ES-I3 (cell line): ENCODE measurements at regions not wholly inside any gene's neighbourhood (a gene's known extent, or its start where the extent isn't known, plus 50 kb on each side); places are given as distances from the start of the nearest gene placed in this dataset.
"Not testable (repeated sequence)": the region's sequence is repeated elsewhere in the genome, so short reads cannot be mapped to it uniquely, and the experiment has no call there.

ENCODE experiments used
- H3K36me3 ChIP-seq: 2 replicates; pipeline ENCODE4 v1.6.1; 2013; ENCODE audit warnings: mild to moderate bottlenecking, low read length, control low read depth, moderate library complexity; ENCODE audit not compliant: insufficient read depth
- H3K4me1 ChIP-seq: 2 replicates; pipeline ENCODE4 v1.6.1; 2013; ENCODE audit warnings: mild to moderate bottlenecking, control low read depth, low read length; ENCODE audit not compliant: insufficient read depth
- H3K9ac ChIP-seq: 2 replicates; pipeline ENCODE4 v1.6.1; 2013; ENCODE audit warnings: low read depth, mild to moderate bottlenecking, low read length, moderate library complexity
- H3K9me3 ChIP-seq: 2 replicates; pipeline ENCODE4 v1.6.1; 2013; ENCODE audit warnings: mild to moderate bottlenecking, low read length, moderate library complexity; ENCODE audit not compliant: control insufficient read depth, insufficient read depth

DNA sequence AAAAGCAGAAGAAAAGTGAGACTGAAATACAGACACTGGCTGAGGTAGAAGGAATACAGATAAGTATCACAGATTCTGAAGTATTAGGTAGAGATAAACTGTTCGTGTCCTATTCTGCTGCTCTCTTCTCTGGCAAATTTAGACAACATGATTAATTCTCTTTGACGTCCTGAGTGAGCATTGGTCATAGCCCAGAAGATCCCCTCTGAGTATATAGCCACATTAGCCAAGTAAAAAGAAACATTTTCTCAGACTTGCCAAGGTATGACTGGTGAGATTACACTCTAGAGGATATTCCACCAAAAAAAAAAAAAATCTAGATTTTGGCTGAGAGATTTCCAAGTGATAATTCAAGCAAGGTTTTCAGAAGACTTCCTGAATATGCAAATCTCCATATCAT lies 111.4 kb upstream of the ALCAM start:
- no peaks in the 10 kb centered on the region for H3K9me3 ChIP-seq
- no peak overlapping the region for H3K9ac ChIP-seq
- peaks cover 11% of the 10 kb centered on the region; the same call in 1 of the 2 replicates for H3K4me1 ChIP-seq
- no peaks in the 10 kb centered on the region for H3K36me3 ChIP-seq

DNA sequence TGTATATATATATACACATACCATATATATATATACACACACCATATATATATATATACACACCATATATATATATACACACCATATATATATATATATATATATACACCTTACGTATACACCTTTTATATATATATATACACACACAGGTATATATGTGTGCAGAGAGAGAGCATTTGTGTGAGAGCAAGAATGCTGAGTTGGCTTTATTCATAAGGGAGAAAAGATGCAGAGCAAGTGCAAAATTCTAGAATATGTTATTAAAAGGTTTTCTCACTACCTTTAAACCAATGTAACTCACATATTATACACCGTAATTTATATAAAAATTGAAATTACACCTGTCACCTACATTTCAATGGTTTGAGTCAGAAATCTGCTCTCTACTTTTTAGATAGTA lies 107.2 kb upstream of the ALCAM start:
- Histone ChIP-seq H3K4me1 (peaks cover under 1% of the 10 kb centered on the region; the same call in 1 of the 2 replicates), H3K9ac (no peak overlapping the region), H3K36me3 (no peaks in the 10 kb centered on the region), H3K9me3 (no peaks in the 10 kb centered on the region)

DNA sequence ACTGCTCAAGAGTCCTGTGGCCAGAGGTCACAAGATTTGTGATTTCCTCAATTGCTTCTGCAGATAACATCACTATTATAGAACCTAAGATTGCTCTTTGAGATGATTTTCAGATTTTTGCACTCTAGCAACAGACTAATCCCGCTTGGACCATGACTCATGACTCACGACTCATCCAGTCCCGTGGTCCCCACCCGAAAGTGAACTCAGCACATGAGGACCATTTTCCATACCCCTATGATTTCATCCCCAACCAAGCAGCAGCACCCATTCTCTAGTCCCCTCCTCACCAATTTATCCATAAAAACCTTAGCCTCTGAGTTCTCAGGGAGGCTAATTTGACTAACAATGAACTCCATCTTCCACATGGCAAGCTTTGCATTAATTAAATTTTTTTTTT lies 106.3 kb upstream of the ALCAM start:
- H3K9me3 ChIP-seq: no peaks in the 10 kb centered on the region
- H3K4me1 ChIP-seq: no peaks in the 10 kb centered on the region
- no peak overlapping the region for H3K9ac ChIP-seq
- no peaks in the 10 kb centered on the region for H3K36me3 ChIP-seq

DNA sequence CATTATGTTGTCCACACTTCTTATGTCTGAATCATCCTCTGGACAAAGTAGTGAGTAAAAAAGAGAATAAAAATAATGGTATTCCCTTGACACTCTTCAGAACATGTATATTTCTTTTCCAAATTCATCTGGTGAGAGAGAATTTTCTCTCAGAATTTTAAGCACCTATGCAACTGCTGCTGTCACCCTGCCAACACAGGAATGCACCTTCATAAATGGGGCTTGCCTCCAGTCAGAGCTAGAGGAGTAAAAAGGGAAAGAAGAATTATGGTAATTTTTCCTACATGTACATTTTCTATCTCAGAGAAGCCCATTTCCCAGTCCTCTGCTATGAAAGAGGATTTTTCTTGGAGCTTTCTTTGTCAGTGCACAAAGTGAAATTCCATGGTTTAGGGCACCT lies 92.2 kb upstream of the ALCAM start:
- Histone ChIP-seq H3K4me1 (no peaks in the 10 kb centered on the region), H3K9ac (no peak overlapping the region), H3K9me3 (no peaks in the 10 kb centered on the region), H3K36me3 (no peaks in the 10 kb centered on the region; the same call in 1 of the 2 replicates)

DNA sequence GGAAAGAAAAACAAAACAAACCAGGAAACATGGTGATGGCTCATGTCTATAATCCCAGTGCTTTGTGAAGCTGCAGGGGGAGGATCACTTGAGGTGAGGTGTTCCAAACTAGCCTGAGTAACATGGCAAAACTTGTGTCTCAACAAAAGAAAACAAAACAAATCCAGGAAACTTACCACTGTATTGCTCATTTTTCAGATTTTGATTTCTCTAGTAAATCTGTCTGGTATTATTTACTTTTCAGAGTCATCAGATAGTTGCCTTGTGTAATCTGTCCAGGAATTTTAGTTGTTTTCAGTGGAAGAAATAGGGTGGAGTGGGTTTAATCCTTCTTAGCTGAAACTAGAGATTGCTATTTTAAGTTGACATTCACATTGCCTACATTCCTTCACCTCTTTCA lies 91.8 kb upstream of the ALCAM start:
- no peak overlapping the region for H3K9ac ChIP-seq
- no peaks in the 10 kb centered on the region for H3K9me3 ChIP-seq
- no peaks in the 10 kb centered on the region for H3K4me1 ChIP-seq
- H3K36me3 ChIP-seq: no peaks in the 10 kb centered on the region

DNA sequence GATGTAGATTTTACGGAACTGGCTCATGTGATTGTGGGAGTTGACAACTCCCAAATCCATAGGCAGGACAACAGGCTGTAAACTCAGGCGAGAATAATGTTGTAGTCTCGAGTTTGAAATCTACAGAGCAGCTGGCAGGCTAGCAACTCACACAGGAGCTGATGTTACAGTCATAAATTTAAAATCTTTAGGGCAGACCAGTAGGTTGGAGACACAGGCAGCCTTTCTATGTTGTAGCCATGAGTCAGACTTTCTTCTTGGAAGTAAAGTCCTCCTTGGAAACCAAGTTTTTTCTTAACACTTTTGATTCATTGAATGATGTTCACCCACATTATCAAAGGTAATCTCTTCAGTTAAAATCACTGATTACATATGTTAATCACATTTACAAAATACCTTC lies 89.1 kb upstream of the ALCAM start:
- no peaks in the 10 kb centered on the region for H3K4me1 ChIP-seq
- H3K9ac ChIP-seq: no peak overlapping the region
- no peaks in the 10 kb centered on the region for H3K9me3 ChIP-seq
- no peaks in the 10 kb centered on the region for H3K36me3 ChIP-seq

DNA sequence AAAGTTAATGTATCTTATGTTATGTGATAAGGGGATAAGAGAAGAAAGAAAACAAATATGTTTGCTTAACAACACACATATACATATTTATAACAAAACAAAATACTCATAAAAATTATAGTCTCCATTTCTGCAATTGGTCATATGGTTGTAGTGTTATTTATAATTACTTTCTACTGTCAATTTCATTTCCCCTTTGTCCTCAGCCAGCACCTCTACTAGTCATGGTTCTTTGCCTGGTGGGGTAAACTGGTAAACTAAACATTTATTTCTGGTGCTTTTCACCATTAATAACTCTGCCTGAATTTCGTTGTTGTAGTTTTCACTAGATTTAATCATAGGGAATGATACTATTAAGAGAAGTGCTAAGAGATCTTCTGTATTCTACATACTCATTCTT lies 88.0 kb upstream of the ALCAM start:
- Histone ChIP-seq H3K9me3 (no peaks in the 10 kb centered on the region), H3K36me3 (no peaks in the 10 kb centered on the region), H3K4me1 (no peaks in the 10 kb centered on the region), H3K9ac (no peak overlapping the region)

DNA sequence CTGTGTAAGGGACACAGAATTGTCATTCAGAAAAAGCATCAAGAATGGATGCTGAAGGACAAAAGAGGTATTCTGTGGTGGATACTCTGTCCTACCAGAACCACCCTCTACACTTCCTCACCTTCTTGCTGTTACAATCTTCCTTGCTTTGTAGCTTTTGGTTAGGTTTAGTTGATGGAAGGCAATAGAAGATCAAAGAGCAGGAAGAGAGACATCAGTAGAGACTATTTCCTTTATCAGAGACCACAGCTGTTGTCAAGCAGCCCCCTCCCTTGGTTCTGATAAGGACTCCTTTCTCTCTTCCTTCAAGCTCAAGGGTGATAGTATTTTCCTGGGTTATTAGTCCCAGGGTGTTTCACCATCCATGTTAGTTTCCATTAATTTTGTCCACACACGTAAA lies 84.7 kb upstream of the ALCAM start:
- no peaks in the 10 kb centered on the region for H3K4me1 ChIP-seq
- H3K36me3 ChIP-seq: no peaks in the 10 kb centered on the region
- H3K9me3 ChIP-seq: no peaks in the 10 kb centered on the region
- H3K9ac ChIP-seq: no peak overlapping the region

DNA sequence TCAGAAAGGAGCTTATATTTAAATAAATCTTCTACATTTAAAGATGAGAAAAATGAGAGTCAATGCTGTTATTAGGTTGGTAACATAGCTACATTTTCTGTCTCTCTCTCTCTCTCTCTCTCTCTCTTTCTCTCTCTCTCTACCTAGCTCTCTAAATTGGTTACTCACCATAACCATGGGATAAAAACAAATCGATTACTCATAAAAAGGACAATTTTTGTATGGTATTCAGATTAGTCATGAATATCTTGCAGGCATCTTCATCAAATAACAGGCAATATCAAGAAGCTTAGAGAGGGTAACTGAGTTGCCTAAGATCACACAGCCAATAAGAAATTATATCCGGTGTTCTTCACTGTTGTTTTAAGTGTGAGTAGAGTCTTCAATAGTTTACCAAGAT lies 81.8 kb upstream of the ALCAM start:
- H3K36me3 ChIP-seq: no peaks in the 10 kb centered on the region
- H3K9ac ChIP-seq: no peak overlapping the region
- no peaks in the 10 kb centered on the region; the same call in 1 of the 2 replicates for H3K9me3 ChIP-seq
- no peaks in the 10 kb centered on the region for H3K4me1 ChIP-seq

DNA sequence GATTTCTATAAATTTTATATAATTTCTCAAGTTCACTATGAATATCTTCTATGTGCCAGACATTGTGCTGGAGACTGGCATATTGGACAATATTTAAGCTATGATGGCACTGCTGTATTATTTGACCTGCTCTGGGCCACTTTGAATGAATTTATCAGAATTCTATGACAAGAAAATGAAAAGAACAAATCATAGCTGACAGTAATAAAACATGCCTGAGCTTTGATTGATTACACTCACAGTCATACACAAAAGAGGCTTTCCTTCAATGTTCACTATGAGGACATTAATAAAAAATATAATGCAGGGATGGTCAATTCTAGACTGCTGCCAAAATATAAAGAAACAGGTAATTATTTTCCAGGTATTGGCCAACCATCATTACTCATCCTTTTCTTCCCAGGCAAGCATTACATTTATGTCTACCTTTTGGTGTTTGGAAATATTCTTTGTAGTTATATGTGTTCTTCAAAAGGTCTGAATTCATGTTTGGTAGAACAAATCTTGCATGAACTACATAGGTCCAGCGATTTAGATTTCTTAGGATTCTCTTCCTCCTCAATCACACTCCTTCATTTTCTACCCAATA lies 81.0 kb upstream of the ALCAM start:
- no peaks in the 10 kb centered on the region for H3K4me1 ChIP-seq
- no peaks in the 10 kb centered on the region; the same call in 1 of the 2 replicates for H3K9me3 ChIP-seq
- no peaks in the 10 kb centered on the region for H3K36me3 ChIP-seq
- H3K9ac ChIP-seq: no peak overlapping the region

DNA sequence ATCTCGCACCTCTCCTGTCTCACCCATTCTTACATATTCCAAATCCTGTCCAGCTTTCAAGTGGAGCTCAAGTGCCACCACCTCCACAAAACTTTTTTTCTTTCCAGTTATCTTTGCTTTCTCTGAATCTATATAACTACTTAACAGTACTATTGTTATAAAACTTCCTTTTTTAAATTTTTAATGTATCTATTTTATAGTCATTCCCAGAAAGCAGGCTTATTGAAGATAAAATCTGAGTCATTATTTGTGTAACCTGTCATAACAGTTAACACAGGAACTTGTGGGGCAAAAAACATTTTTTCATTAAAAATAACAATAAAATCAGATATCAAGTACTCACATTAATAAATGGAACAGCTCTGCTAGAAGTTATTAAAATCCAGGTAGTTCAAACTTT lies 73.3 kb upstream of the ALCAM start:
- H3K9ac ChIP-seq: no peak overlapping the region
- no peaks in the 10 kb centered on the region for H3K4me1 ChIP-seq
- H3K36me3 ChIP-seq: no peaks in the 10 kb centered on the region
- H3K9me3 ChIP-seq: peaks cover 2% of the 10 kb centered on the region

DNA sequence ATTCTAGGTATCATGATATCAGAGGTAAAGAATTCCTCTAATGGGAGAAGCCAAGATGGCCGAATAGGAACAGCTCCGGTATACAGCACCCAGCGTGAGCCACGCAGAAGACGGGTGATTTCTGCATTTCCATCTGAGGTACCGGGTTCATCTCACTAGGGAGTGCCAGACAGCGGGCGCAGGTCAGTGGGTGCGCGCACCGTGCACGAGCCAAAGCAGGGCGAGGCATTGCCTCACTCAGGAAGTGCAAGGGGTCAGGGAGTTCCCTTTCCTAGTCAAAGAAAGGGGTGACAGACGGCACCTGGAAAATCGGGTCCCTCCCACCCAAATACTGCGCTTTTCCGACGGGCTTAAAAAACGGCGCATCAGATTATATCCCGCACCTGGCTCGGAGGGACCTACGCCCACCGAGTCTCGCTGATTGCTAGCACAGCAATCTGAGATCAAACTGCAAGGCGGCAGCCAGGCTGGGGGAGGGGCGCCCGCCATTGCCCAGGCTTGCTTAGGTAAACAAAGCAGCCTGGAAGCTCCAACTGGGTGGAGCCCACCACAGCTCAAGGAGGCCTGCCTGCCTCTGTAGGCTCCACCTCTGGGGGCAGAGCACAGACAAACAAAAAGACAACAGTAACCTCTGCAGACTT lies 70.4 kb upstream of the ALCAM start:
- H3K36me3 ChIP-seq, H3K9me3 ChIP-seq, H3K4me1 ChIP-seq, H3K9ac ChIP-seq: not testable (repeated sequence)

DNA sequence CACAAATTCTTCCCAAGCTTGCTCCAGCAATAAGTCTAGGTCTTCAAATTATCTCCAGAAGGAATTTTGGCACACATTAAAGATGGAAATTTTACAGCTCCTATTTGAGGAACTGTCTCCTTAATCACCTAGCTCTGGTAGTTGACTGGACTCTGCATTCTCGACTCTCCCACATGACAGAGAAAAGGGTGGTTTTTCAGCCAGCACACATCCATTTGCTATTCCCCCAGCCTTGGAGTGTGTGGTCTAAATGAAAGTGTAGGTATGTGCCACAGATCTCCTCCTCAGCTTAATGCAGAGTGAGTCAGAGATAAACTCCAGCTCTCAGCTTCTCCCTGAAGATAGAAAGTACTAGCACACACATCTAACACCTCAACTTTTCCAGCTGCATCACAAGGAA lies 62.2 kb upstream of the ALCAM start:
- Histone ChIP-seq H3K9ac (no peak overlapping the region), H3K9me3 (no peaks in the 10 kb centered on the region), H3K4me1 (no peaks in the 10 kb centered on the region), H3K36me3 (no peaks in the 10 kb centered on the region)

DNA sequence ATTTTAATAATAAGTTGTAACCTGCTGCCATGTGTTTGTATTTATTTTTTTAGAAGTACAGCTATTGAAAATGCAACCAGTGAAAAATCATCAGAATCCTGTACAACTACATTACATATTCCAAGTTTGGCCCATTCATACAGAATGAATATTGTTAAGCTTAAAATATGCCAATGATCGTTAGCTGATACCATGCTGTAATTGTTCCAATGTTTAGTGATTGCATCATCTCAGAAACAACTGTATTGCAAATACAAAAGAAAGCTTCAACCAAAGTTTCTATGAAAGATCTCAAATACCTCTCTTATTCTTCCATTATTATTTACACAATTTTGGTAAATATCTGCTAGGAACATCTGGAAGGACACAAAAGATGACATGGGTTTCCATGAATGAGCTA lies 51.6 kb upstream of the ALCAM start:
- H3K9ac ChIP-seq: no peak overlapping the region

DNA sequence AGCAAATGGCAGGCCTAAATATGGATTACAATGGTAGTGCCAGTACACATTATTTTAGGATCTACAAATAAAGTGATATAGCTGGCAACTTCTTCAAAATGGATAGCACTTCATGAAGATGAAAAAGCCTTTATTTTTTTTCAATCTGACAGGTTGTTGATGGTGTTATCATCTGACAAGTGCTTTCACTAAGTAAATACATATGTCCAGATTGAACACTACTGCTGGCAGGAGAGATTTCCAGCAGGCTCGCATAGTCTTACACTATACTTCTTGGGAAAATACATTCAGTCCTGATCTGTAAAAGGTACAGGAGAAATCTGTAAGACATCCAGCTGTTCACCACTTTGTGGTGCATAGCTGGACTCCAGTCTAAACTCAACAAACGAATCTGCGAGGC lies 50.9 kb upstream of the ALCAM start:
- Histone ChIP-seq H3K36me3 (no peaks in the 10 kb centered on the region), H3K9me3 (no peaks in the 10 kb centered on the region), H3K9ac (no peak overlapping the region), H3K4me1 (no peaks in the 10 kb centered on the region)

More for the DNA sequence above, 51.6 kb upstream of the ALCAM start:
- no peaks in the 10 kb centered on the region for H3K9me3 ChIP-seq
- H3K4me1 ChIP-seq: no peaks in the 10 kb centered on the region
- no peaks in the 10 kb centered on the region for H3K36me3 ChIP-seq
